GM12891 (cell line): ENCODE measurements at regions not wholly inside any gene's neighbourhood (a gene's known extent, or its start where the extent isn't known, plus 50 kb on each side); places are given as distances from the start of the nearest gene placed in this dataset.

Source experiments
- POU2F2 ChIP-seq: IDR thresholded peaks from 2 replicates; pipeline ENCODE4 v1.6.1; 2011; ENCODE audit warnings: low read depth, mild to moderate bottlenecking, control low read depth, low read length, moderate library complexity
- TAF1 ChIP-seq: IDR thresholded peaks from 2 replicates; pipeline ENCODE4 v1.6.1; 2011; ENCODE audit warnings: low read depth, low read length, control low read depth

DNA sequence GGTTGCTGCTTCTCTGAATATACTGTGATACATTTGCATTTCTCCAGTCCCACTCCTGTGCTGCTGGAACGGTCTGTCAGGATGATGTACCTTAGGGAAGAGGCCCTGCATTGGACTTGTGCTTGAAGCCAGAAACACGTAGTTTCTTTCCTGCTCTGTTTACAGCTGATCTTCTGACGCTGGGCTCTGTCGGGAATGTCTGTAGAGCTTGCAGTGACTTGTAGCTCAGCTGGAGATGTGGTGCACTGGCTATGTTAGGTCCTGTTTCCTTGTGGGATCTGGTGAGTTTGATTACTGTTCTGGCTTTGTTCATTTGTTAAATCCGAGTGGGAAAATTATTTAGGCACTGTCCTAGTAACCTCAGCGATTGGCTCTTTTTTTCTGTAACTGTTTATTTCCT lies 137.2 kb upstream of the WDR1 start:
- TF ChIP-seq TAF1 (no peak), POU2F2 (no peak)
